ENCODE measurements at regions not wholly inside any gene's neighbourhood (a gene's known extent, or its start where the extent isn't known, plus 50 kb on each side); places are given as distances from the start of the nearest gene placed in this dataset.
"Not testable (repeated sequence)": the region's sequence is repeated elsewhere in the genome, so short reads cannot be mapped to it uniquely, and the experiment has no call there.

- H3K4me3 Mint-ChIP-seq, H3K27ac Mint-ChIP-seq, H3K9me3 Mint-ChIP-seq, DNase-seq, H3K4me1 Mint-ChIP-seq, H3K27me3 Mint-ChIP-seq, ATAC-seq: not testable (repeated sequence)
Measured at GRCh38 chr4:190118519-190118918, 54.2 kb downstream of the DBET start.

DNA sequence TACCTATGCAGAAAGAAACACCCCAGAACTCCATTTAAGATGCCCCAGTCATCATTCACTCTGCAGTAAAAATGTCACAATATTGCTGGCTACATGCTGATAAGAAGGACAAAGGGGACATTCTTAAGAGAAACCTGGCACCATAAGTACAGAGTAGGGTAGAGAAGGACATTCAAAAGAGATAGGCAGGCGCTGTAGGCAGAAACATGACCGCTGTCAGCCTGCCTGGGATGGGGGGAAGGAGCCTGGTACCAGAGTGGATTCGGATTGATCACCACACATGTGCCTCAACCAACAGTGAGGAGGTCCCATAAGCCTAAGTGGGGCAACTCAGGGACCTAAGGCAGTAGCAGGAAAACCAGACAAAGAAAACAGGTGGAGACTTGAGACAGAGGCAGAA lies 54.1 kb upstream of the DUX4 start:
- H3K9me3 Mint-ChIP-seq, H3K27me3 Mint-ChIP-seq, DNase-seq, H3K4me1 Mint-ChIP-seq, H3K4me3 Mint-ChIP-seq, ATAC-seq, H3K27ac Mint-ChIP-seq: not testable (repeated sequence)

- not testable (repeated sequence) for H3K27me3 Mint-ChIP-seq, ATAC-seq, H3K9me3 Mint-ChIP-seq, H3K27ac Mint-ChIP-seq, H3K4me3 Mint-ChIP-seq, DNase-seq, H3K4me1 Mint-ChIP-seq
Measured at GRCh38 chr4:190120111-190120514, 53.5 kb upstream of the DUX4 start.

GRCh38 chr4:190120537-190121001 lies 53.0 kb upstream of the DUX4 start:
- not testable (repeated sequence) for H3K27me3 Mint-ChIP-seq, H3K27ac Mint-ChIP-seq, H3K9me3 Mint-ChIP-seq, H3K4me1 Mint-ChIP-seq, H3K4me3 Mint-ChIP-seq
- DNase-seq (peak; percentile 40 to 41), ATAC-seq (peak; percentile 57)

DNA sequence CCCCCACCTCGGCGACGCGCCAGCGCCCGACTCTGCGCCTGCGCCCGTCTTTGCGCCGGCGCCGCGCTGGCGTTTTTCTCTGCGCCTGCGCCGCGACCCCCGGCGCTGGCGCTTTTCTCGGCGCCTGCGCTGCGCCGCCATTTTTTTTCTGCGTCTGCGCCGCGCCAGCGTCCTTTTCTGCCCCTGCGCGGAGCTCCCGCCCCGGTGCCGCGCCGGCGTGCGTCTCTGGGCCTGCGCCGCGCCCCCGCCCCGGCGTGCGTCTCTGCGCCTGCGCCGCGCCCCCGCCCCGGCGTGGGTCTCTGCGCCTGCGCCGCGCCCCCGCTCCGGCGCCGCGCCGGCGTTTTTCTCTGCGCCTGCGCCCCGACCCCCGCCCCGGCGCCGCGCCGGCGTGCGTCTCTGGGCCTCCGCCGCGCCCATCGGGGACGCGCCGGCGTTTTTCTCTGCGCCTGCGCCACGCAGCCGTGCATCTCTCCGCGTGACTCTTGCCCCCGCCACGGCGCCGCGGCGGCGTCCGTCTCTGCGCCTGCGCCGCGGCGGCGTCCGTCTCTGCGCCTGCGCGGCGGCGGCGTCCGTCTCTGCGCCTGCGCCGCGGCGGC lies 52.4 kb upstream of the DUX4 start:
- DNase-seq = not testable (repeated sequence)
- peak; percentile 65 for ATAC-seq

DNA sequence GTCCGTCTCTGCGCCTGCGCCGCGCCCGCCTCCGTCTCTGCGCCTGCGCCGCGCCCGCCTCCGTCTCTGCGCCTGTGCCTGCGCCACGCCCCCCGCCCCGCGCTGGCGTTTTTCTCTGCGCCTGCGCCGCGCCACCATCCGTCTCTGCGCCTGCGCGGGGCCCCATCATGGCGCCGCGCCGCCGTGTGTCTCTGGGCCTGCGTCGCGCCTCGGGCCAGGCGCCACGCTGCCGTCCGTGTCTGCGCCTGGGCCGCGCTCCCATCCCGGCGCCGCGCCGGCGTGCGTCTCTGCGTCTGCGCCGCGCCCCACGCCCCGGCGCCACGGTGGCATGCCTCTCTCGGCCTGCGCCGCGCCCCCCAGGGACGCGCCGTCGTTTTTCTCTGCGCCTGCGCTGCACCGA lies 51.8 kb upstream of the DUX4 start:
- ATAC-seq = peak; percentile 62
- no peaks in the 10 kb centered on the region for H3K27me3 Mint-ChIP-seq
- no peaks in the 10 kb centered on the region for H3K4me1 Mint-ChIP-seq
- no peak overlapping the region for H3K27ac Mint-ChIP-seq
- no peak for DNase-seq
- H3K9me3 Mint-ChIP-seq = no peaks in the 10 kb centered on the region
- H3K4me3 Mint-ChIP-seq = no peak overlapping the region

More for the DNA sequence above, 52.4 kb upstream of the DUX4 start:
- not testable (repeated sequence) for H3K4me3 Mint-ChIP-seq, H3K27me3 Mint-ChIP-seq, H3K4me1 Mint-ChIP-seq, H3K27ac Mint-ChIP-seq, H3K9me3 Mint-ChIP-seq

DNA sequence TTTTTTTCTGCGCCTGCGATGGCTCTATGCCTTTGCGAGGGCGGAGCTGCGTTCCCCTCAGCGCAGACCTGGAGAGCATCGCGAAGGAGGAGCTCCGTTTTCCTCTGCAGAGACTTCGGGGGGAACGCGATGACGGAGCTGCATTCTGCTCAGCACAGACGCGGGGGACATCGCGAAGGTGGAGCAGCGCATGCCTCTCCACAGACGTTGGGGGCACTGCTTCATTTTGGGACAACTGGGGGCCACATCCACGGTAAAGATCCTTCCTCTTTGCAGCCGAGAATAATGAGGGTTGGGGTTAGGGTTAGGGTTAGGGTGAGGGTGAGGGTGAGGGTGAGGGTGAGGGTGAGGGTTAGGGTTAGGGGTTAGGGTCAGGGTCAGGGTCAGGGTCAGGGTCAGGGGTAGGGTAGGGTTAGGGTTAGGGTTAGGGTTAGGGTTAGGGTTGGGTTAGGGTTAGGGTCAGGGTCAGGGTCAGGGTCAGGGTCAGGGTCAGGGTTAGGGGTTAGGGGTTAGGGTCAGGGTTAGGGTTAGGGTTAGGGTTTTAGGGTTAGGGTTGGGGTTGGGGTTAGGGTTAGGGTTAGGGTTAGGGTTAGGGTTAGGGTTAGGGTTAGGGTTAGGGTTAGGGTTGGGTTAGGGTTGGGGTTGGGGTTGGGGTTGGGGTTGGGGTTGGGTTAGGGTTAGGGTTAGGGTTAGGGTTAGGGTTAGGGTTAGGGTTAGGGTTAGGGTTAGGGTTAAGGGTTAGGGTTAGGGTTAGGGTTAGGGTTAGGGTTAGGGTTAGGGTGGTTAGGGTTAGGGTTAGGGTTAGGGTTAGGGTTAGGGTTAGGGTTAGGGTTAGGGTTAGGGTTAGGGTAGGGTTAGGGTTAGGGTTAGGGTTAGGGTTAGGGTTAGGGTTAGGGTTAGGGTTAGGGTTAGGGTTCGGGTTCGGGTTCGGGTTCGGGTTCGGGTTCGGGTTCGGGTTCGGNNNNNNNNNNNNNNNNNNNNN lies 51.1 kb upstream of the DUX4 start:
- H3K9me3 Mint-ChIP-seq, H3K4me1 Mint-ChIP-seq, H3K27me3 Mint-ChIP-seq, H3K4me3 Mint-ChIP-seq, H3K27ac Mint-ChIP-seq: not testable (repeated sequence)
- peak in 1 of 2 donors; percentile 29 for DNase-seq
- ATAC-seq = peak; percentile 6

Measured in stimulated activated naive CD8-positive, alpha-beta T cell treated with anti-CD3 and anti-CD28 coated beads, Interleukin-15, amount 100 ng/mL, for 72 hours (primary cell).